Kidney (tissue), 13 donors: ENCODE measurements at regions not wholly inside any gene's neighbourhood (a gene's known extent, or its start where the extent isn't known, plus 50 kb on each side); places are given as distances from the start of the nearest gene placed in this dataset.
A peak's percentile ranks its signal among the peaks of the same experiment; 100 is the strongest.

Experiments used
- DNase-seq, 5 donors: peaks; one replicate each; pipeline ENCODE4 v3.0.0-alpha.2; 2013 to 2020
- FAIRE-seq: peaks from 2 replicates; lab custom pipeline; 2012; peaks lifted over from hg19 to GRCh38; lab: Jason Lieb, UNC
- H3K27ac ChIP-seq, 2 donors: one replicate each; pipeline ENCODE4 v1.7.0; 2013; ENCODE audit warnings: low read depth in 2 of 2, low read length in 2 of 2, inconsistent platforms in 1 of 2
- H3K27me3 ChIP-seq: one replicate; pipeline ENCODE4 v1.7.1; 2013; ENCODE audit warnings: low read length, inconsistent platforms; ENCODE audit not compliant: control insufficient read depth, insufficient read depth
- H3K36me3 ChIP-seq, 3 donors: one replicate each; pipeline versions ENCODE4 v1.7.0 to v1.7.1; 2013; ENCODE audit warnings: low read length in 3 of 3, control low read depth in 1 of 3, inconsistent platforms in 1 of 3; ENCODE audit not compliant: insufficient read depth in 3 of 3, control insufficient read depth in 2 of 3
- H3K4me1 ChIP-seq, 3 donors: one replicate each; pipeline versions ENCODE4 v1.7.0 to v1.7.1; 2013; ENCODE audit warnings: low read length in 3 of 3, inconsistent platforms in 1 of 3, low read depth in 1 of 3; ENCODE audit not compliant: control insufficient read depth in 2 of 3, insufficient read depth in 2 of 3
- H3K4me3 ChIP-seq, 3 donors: one replicate each; pipeline versions ENCODE4 v1.7.0 to v1.8.1; 2013; ENCODE audit warnings: low read length in 3 of 3, control low read depth in 1 of 3, inconsistent platforms in 1 of 3
- H3K9ac ChIP-seq, 3 donors: one replicate each; pipeline versions ENCODE4 v1.7.0 to v1.7.1; 2013; ENCODE audit warnings: low read length in 3 of 3, control low read depth in 1 of 3, inconsistent platforms in 1 of 3
- H3K9me3 ChIP-seq, 3 donors: one replicate each; pipeline versions ENCODE4 v1.7.0 to v1.7.1; 2013; ENCODE audit warnings: low read length in 3 of 3, control low read depth in 1 of 3, inconsistent platforms in 1 of 3; ENCODE audit not compliant: control insufficient read depth in 2 of 3, insufficient read depth in 1 of 3
- CTCF ChIP-seq: IDR thresholded peaks from 3 replicates; pipeline ENCODE4 v1.5.1; 2012; ENCODE audit warnings: mild to moderate bottlenecking, moderate library complexity, borderline replicate concordance; ENCODE audit not compliant: insufficient read depth; ENCODE audit errors: extremely low read depth
- intact Hi-C: fragments of 100-400 bp; cut with DNase I; formaldehyde crosslinking; loops from one replicate; pipeline ENCODE4 v1.11.1; 2022
- donor health status: control.
- donor health status: control.
- donor health status: control.
- donor health status: control.
- donor health status: control.
- donor health status: DM: yes; HTN: yes; CAD: no.
- donor health status: Normal renal cell carcinoma (clear cell type).

DNA sequence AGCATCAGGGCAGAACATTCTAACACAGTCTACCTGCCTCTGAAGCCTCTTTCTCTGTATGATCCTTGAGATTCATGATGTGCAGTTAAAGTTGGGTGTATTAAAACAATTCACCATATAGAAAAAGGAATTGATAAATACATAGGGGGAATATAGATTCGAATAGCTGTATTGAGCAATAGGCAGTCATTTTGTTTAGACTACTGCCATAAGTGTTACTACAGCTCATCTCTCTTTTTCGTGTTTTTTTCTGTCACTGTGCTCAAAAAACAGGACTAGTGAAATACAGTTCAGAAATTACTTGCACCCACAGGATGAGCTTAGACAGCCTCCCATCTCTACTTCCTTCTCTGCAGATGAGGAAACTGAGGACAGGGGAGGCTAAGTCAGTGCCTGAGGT lies 144.6 kb upstream of the FBN2 start:
- intact Hi-C loops, result no loop called here
- no peak for FAIRE-seq

DNA sequence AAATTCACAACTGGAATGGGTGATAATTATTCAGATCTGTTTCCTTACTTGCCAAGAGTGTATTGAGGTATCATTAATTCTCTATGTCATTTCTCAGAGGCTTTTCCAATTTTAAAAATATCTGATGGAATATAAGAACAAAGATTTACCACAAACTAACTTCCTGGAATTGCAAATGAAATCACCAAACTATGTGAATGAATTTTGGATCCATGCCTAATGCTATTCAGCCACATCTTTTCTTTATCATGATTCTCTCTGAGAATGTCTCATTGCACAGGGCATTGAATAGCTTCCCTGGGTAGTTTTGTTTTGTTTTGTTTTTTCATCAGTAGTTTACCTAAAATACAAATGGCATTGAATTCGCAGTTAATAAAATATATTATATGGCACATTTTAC lies 146.9 kb upstream of the FBN2 start:
- no peaks in the 10 kb centered on the region for H3K9me3 ChIP-seq
- H3K4me3 ChIP-seq, result no peak overlapping the region
- intact Hi-C loops, result no loop called here
- FAIRE-seq (no peak), DNase-seq (peak in 1 of 5 donors; percentile 5)
- TF ChIP-seq CTCF, result no peak
- no peaks in the 10 kb centered on the region for H3K27me3 ChIP-seq
- no peaks in the 10 kb centered on the region for H3K36me3 ChIP-seq
- H3K9ac ChIP-seq, result no peak overlapping the region
- H3K27ac ChIP-seq, result no peak overlapping the region
- no peaks in the 10 kb centered on the region for H3K4me1 ChIP-seq

More for the DNA sequence above, 144.6 kb upstream of the FBN2 start:
- H3K4me3 ChIP-seq, result no peak overlapping the region
- no peaks in the 10 kb centered on the region for H3K4me1 ChIP-seq
- H3K27ac ChIP-seq, result no peak overlapping the region
- no peaks in the 10 kb centered on the region for H3K9me3 ChIP-seq
- DNase-seq, result no peak
- no peak for TF ChIP-seq CTCF
- H3K36me3 ChIP-seq, result no peaks in the 10 kb centered on the region
- H3K9ac ChIP-seq, result no peak overlapping the region
- H3K27me3 ChIP-seq, result no peaks in the 10 kb centered on the region

DNA sequence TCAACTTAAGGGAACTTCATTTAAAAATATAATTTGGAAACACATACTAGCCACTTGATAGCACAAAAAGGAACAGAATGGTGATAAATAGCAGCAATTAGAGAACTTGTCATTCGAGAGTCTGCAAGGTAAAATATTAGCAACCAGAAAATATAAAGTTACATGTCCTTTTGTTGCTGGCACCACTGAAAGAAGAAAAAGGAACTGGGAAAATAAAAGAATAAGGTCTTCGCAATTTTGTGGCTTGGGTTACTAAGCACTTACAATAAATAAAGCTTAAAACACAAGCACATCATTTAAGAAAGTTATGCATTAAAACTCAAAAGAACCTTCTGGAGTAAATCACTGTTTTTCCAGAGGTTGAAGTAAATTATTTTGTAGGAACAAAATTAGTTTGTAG lies 149.9 kb upstream of the FBN2 start:
- no peaks in the 10 kb centered on the region for H3K9me3 ChIP-seq
- no peak for TF ChIP-seq CTCF

DNA sequence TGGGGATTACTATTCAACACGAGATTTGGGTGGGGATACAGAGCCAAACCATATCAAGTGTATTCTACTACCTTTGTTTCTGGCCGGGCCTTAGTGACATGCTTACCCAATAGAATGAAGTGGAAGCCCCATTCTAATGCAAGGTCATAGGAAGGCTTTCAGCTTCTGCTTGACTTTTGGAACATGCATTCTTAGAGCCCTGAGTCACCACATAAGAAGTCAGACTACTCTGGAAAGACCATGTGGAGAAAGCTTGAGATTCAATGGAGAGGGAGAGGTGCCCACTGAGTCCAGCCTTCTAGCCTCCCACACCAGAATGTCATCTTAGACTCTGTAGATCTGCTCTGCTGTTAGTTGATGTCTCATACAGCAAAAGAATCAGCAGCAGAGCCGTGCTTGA lies 155.7 kb upstream of the FBN2 start:
- H3K4me1 ChIP-seq, result no peaks in the 10 kb centered on the region
- FAIRE-seq, result no peak
- no peaks in the 10 kb centered on the region for H3K9me3 ChIP-seq
- no peak overlapping the region for H3K27ac ChIP-seq
- no peak overlapping the region for H3K4me3 ChIP-seq
- H3K36me3 ChIP-seq, result no peaks in the 10 kb centered on the region
- H3K27me3 ChIP-seq, result no peaks in the 10 kb centered on the region
- no peak for TF ChIP-seq CTCF
- no peak for DNase-seq
- no peak overlapping the region for H3K9ac ChIP-seq
- intact Hi-C loops, result no loop called here

More for the DNA sequence above, 149.9 kb upstream of the FBN2 start:
- DNase-seq, result peak in 2 of 5 donors; percentile 11 to 39
- no peak for FAIRE-seq
- no peaks in the 10 kb centered on the region for H3K27me3 ChIP-seq
- no peaks in the 10 kb centered on the region for H3K36me3 ChIP-seq
- no peak overlapping the region for H3K9ac ChIP-seq
- intact Hi-C loops, result no loop called here
- H3K4me1 ChIP-seq, result no peaks in the 10 kb centered on the region
- H3K27ac ChIP-seq, result no peak overlapping the region
- no peak overlapping the region for H3K4me3 ChIP-seq
